Left ventricle myocardium inferior (tissue), 1 donor: ENCODE measurements at regions not wholly inside any gene's neighbourhood (a gene's known extent, or its start where the extent isn't known, plus 50 kb on each side); places are given as distances from the start of the nearest gene placed in this dataset.

ENCODE experiments used
- DNase-seq: peaks from one replicate; pipeline ENCODE4 v3.0.0-alpha.2; 2020
- H3K27ac ChIP-seq: fragments of 200-600 bp; replicated peaks from 2 replicates; pipeline ENCODE4 v1.8.0; 2021
- H3K27me3 ChIP-seq: fragments of 200-600 bp; 2 replicates; pipeline ENCODE4 v1.8.0; 2021; ENCODE audit warnings: low read depth
- H3K36me3 ChIP-seq: fragments of 200-600 bp; 2 replicates; pipeline ENCODE4 v1.8.0; 2021
- H3K4me1 ChIP-seq: fragments of 200-600 bp; 2 replicates; pipeline ENCODE4 v1.8.0; 2021
- H3K4me3 ChIP-seq: fragments of 200-600 bp; 2 replicates; pipeline ENCODE4 v1.8.0; 2021; ENCODE audit warnings: mild to moderate bottlenecking, moderate library complexity
- H3K9me3 ChIP-seq: fragments of 200-600 bp; replicated peaks from 2 replicates; pipeline ENCODE4 v1.8.0; 2021
- intact Hi-C: fragments of 100-400 bp; cut with micrococcal nuclease; formaldehyde crosslinking; loops from one replicate; pipeline ENCODE4 v1.11.0; 2022
- TF ChIP-seq, protein P1 (sequence below): fragments of 200-600 bp; IDR thresholded peaks from 2 replicates; pipeline ENCODE4 v1.8.0; 2021; ENCODE audit warnings: antibody characterized with exemption, mild to moderate bottlenecking, borderline replicate concordance
- donor health status: DM: no; HTN: yes; CAD: no; lungs with severe emphysema.

DNA sequence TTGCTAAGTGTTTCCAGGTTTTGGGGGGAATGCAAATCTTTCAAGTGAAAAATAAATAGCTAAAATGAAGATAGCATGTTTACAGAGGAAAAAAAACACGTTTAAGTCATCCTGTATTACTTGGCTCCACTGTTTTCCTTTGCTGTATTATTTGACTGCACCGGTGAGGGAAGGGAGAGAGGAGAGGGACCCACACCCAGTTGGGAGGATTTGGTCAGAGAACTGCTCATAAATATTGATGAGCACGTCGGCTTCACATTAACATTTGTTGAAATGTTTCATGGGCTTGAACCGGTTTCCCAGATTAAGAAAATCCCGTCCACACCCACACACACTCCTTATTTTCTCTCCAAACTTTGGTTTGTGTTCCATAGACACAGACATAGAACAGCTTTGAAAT lies 493.8 kb upstream of the MGMT start:
- Histone ChIP-seq H3K9me3 (no peaks in the 10 kb centered on the region), H3K27ac (no peak overlapping the region), H3K4me1 (no peaks in the 10 kb centered on the region), H3K27me3 (peaks cover 18% of the 10 kb centered on the region), H3K4me3 (no peak overlapping the region), H3K36me3 (no peaks in the 10 kb centered on the region)
- intact Hi-C loops = no loop called here
- no peak for DNase-seq
- TF ChIP-seq, protein P1, sequence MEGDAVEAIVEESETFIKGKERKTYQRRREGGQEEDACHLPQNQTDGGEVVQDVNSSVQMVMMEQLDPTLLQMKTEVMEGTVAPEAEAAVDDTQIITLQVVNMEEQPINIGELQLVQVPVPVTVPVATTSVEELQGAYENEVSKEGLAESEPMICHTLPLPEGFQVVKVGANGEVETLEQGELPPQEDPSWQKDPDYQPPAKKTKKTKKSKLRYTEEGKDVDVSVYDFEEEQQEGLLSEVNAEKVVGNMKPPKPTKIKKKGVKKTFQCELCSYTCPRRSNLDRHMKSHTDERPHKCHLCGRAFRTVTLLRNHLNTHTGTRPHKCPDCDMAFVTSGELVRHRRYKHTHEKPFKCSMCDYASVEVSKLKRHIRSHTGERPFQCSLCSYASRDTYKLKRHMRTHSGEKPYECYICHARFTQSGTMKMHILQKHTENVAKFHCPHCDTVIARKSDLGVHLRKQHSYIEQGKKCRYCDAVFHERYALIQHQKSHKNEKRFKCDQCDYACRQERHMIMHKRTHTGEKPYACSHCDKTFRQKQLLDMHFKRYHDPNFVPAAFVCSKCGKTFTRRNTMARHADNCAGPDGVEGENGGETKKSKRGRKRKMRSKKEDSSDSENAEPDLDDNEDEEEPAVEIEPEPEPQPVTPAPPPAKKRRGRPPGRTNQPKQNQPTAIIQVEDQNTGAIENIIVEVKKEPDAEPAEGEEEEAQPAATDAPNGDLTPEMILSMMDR = no peak

DNA sequence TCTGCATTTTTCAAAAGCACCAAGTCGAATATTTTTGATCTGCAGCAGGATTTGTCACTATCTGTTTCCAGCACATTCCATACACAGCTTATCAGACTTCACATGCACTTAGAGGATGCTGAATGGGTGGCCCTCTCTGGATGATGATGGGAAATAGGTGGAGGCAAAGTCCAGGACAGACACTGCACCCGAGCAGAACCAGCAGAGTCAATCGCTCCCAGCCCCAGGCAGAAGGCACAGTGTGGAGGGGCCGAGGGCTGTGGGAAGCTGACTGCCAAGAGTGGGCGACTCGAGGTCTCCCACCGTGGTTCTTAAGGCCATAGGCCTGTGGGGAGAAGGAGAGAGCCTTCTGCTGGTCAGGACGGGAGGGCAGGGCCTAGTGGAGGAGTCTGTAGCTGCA lies 490.2 kb upstream of the MGMT start:
- Histone ChIP-seq H3K27ac (no peak overlapping the region), H3K36me3 (no peaks in the 10 kb centered on the region), H3K4me1 (no peaks in the 10 kb centered on the region), H3K9me3 (no peaks in the 10 kb centered on the region), H3K27me3 (peaks cover 7% of the 10 kb centered on the region), H3K4me3 (no peak overlapping the region)
- TF ChIP-seq, protein P1 = no peak
- intact Hi-C loops = no loop called here
- no peak for DNase-seq

DNA sequence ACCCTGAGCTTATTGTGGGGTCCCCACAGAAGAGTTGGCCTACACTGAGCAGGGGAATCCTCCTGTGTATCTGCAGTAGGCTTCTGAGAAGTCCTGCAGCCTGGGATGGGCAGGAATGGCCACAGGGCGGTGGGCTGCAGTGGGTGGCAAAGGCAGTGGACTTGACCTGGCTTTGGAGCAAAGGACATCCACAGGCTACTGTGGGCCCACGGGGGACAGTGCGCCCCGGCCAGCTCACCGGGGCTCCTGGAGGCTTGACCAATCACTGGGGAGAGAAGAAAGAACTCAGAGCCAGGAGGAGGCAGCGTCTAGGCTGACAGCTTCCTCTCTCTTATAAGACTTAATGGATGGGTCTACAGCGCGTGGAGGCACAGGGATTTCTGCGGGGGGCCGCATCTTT lies 488.8 kb upstream of the MGMT start:
- TF ChIP-seq, protein P1 = no peak
- Histone ChIP-seq H3K4me1 (no peaks in the 10 kb centered on the region), H3K9me3 (no peaks in the 10 kb centered on the region), H3K4me3 (no peak overlapping the region), H3K27me3 (peaks cover 8% of the 10 kb centered on the region), H3K27ac (no peak overlapping the region), H3K36me3 (no peaks in the 10 kb centered on the region)
- intact Hi-C loops = no loop called here
- no peak for DNase-seq

DNA sequence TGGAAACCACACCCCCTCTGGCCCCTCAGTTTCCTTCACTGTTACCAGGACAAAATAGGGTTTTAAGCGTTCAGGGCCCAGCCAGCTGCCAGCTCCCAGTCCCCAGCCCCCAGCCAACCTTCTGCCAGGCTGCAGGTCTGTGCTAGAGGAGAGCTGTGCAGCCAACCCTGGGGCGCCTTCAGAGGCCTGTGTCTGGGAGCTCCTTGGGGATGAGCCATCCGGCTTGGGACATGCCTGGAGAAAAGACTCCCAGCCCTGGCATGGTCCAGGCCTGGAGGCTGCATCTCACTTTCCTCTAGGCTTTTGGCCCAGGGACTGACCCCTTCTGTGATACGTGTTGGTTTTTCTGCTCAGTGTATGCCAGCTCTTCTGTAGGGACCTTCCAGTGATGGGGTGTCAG lies 487.6 kb upstream of the MGMT start:
- Histone ChIP-seq H3K9me3 (no peaks in the 10 kb centered on the region), H3K27ac (no peak overlapping the region), H3K27me3 (peaks cover 13% of the 10 kb centered on the region), H3K4me1 (no peaks in the 10 kb centered on the region), H3K36me3 (no peaks in the 10 kb centered on the region), H3K4me3 (no peak overlapping the region)
- TF ChIP-seq, protein P1 = no peak
- intact Hi-C loops = no loop called here
- no peak for DNase-seq

DNA sequence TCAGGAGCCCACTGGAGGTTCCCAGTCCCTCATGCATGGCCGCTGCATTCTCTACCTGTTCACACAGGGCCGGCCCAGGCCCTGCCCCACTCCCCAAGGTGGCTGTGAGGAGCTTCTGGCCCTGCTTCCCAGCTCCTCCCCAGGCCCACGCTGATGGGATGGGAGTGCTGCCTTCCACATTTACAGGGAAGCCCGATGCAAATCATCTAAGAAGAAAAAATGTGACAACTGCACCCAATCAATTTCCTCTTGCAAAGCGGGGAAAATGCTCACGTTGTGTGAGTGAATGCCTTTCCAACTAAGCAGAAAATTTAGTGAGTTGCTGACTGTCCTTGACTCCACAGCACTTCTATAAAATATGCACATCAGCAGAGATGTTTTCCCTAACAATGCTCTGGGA lies 485.8 kb upstream of the MGMT start:
- Histone ChIP-seq H3K27ac (no peak overlapping the region), H3K9me3 (no peaks in the 10 kb centered on the region), H3K4me1 (no peaks in the 10 kb centered on the region), H3K4me3 (no peak overlapping the region), H3K36me3 (no peaks in the 10 kb centered on the region), H3K27me3 (peaks cover 27% of the 10 kb centered on the region)
- intact Hi-C loops = no loop called here
- no peak for DNase-seq
- TF ChIP-seq, protein P1 = no peak
